Lung (tissue), 11 donors: ENCODE measurements at regions not wholly inside any gene's neighbourhood (a gene's known extent, or its start where the extent isn't known, plus 50 kb on each side); places are given as distances from the start of the nearest gene placed in this dataset.

Experiments
- ATAC-seq: fragments of 200-7000 bp; cut with Tn5 transposase; one replicate; pipeline ENCODE4 v1.9.1; 2020; ENCODE audit warnings: moderate number of reproducible peaks; ENCODE audit not compliant: insufficient read depth, low FRiP score
- DNase-seq, 3 donors: peaks; one replicate each; pipeline ENCODE4 v3.0.0-alpha.2; 2013 to 2017
- H3K27ac ChIP-seq, 2 donors: one replicate each; pipeline ENCODE4 v1.5.1; 2013; ENCODE audit warnings: mild to moderate bottlenecking in 2 of 2, moderate library complexity in 2 of 2, control low read depth in 1 of 2, inconsistent platforms in 1 of 2, low read depth in 1 of 2, low read length in 1 of 2
- H3K27me3 ChIP-seq, 3 donors: one replicate each; pipeline ENCODE4 v1.5.1; 2013; ENCODE audit warnings: low read length in 2 of 3; ENCODE audit not compliant: control insufficient read depth in 3 of 3, insufficient read depth in 3 of 3
- H3K36me3 ChIP-seq, 4 donors: one replicate each; pipeline ENCODE4 v1.5.1; 2013; ENCODE audit warnings: low read length in 4 of 4, mild to moderate bottlenecking in 1 of 4, moderate library complexity in 1 of 4; ENCODE audit not compliant: control insufficient read depth in 4 of 4, insufficient read depth in 4 of 4
- H3K4me1 ChIP-seq, 5 donors: one replicate each; pipeline ENCODE4 v1.5.1; 2013; ENCODE audit warnings: low read length in 5 of 5, mild to moderate bottlenecking in 2 of 5, moderate library complexity in 1 of 5; ENCODE audit not compliant: control insufficient read depth in 5 of 5, insufficient read depth in 5 of 5
- H3K4me3 ChIP-seq: one replicate; pipeline ENCODE4 v1.5.1; 2013; ENCODE audit warnings: mild to moderate bottlenecking, control low read depth, moderate library complexity
- H3K9ac ChIP-seq, 2 donors: one replicate each; pipeline ENCODE4 v1.5.1; 2013; ENCODE audit warnings: low read length in 2 of 2, control low read depth in 1 of 2; ENCODE audit not compliant: insufficient read depth in 1 of 2
- H3K9me3 ChIP-seq, 4 donors: one replicate each; pipeline ENCODE4 v1.5.1; 2013; ENCODE audit warnings: low read length in 3 of 4, mild to moderate bottlenecking in 1 of 4, moderate library complexity in 1 of 4; ENCODE audit not compliant: control insufficient read depth in 4 of 4, insufficient read depth in 3 of 4
- CTCF ChIP-seq: IDR thresholded peaks from 2 replicates; pipeline ENCODE4 v1.5.1; 2012; ENCODE audit warnings: mild to moderate bottlenecking; ENCODE audit errors: control extremely low read depth, extremely low read depth
- WGBS, 2 donors: extraction: QIAGEN DNeasy Blood & Tissue Kit; methylation state at CpG; one replicate each; pipeline ENCODE4 v1.1.7; 2013; 5-methylcytosine and 5-hydroxymethylcytosine counted together
- donor health status: control.
- donor health status: control.
- donor health status: Bipolar disorder and iron deficiency.
- donor health status: healthy.
- donor health status: DM: yes; HTN: yes; CAD: no.

GRCh38 chr21:32134441-32135130 is 144.3 kb downstream of the MIS18A start:
- WGBS, 2 donors = 60 to 72% methylated on average over 11 of the region's 11 CpGs
- H3K4me1 ChIP-seq = peaks cover 0 to 13% (median 0%) of the 10 kb centered on the region in 5 donors
- ATAC-seq (no peak), DNase-seq (peak in 2 of 3 donors; percentile 30 to 58)
- no peak overlapping the region for H3K4me3 ChIP-seq
- no peak overlapping the region for H3K9ac ChIP-seq
- no peak for TF ChIP-seq CTCF
- peaks cover 0 to 6% (median 3%) of the 10 kb centered on the region in 4 donors for H3K9me3 ChIP-seq
- H3K36me3 ChIP-seq = no peaks in the 10 kb centered on the region
- no peaks in the 10 kb centered on the region for H3K27me3 ChIP-seq
- H3K27ac ChIP-seq = no peak overlapping the region

DNA sequence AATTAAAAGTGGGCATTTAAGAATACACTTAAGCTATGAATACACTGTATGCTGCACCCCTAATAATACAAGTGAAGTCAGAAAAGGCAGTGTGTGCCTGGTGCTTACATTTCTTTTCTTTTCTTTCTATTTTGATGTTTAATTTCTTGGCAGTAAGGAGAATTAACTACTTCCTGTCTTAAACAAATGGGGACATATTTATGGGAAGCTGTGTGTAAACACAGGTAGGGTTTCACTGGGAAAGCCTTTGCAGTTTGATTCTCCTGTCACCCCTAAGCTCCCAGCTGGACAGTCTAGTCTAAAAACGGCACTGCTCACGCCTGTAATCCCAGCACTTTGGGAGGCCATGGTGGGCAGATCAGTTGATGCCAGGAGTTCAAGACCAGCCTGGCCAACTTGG is 146.0 kb downstream of the MIS18A start:
- WGBS, 2 donors = 49 to 58% methylated on average over 2 of the region's 2 CpGs
- no peak for ATAC-seq
- H3K4me1 ChIP-seq = peaks cover 0 to 13% (median 0%) of the 10 kb centered on the region in 5 donors
- peaks cover 0 to 10% (median 5%) of the 10 kb centered on the region in 4 donors for H3K9me3 ChIP-seq
- no peak overlapping the region for H3K27ac ChIP-seq
- no peaks in the 10 kb centered on the region for H3K27me3 ChIP-seq
- no peak for TF ChIP-seq CTCF
- no peak overlapping the region for H3K9ac ChIP-seq
- no peaks in the 10 kb centered on the region for H3K36me3 ChIP-seq
- peak in 1 of 3 donors; percentile 23 for DNase-seq
- H3K4me3 ChIP-seq = no peak overlapping the region

GRCh38 chr21:32132409-32132808 is 146.4 kb downstream of the MIS18A start:
- ATAC-seq (no peak), DNase-seq (no peak)
- 77 to 81% methylated on average over 3 of the region's 3 CpGs for WGBS, 2 donors
- Histone ChIP-seq H3K27ac (no peak overlapping the region), H3K4me3 (no peak overlapping the region), H3K4me1 (peaks cover 0 to 13% (median 0%) of the 10 kb centered on the region in 5 donors), H3K9ac (no peak overlapping the region), H3K27me3 (no peaks in the 10 kb centered on the region), H3K36me3 (no peaks in the 10 kb centered on the region), H3K9me3 (peaks cover 0 to 8% (median 4%) of the 10 kb centered on the region in 4 donors)
- no peak for TF ChIP-seq CTCF
